Mesenchymal stem cell (in vitro differentiated cells and primary cell): ENCODE measurements at regions not wholly inside any gene's neighbourhood (a gene's known extent, or its start where the extent isn't known, plus 50 kb on each side); places are given as distances from the start of the nearest gene placed in this dataset.
A peak's percentile ranks its signal among the peaks of the same experiment; 100 is the strongest.

ENCODE experiments used
- DNase-seq: peaks from one replicate; pipeline ENCODE4 v3.0.0-alpha.2; 2013
- H2AFZ ChIP-seq: one replicate; pipeline ENCODE4 v1.6.1; 2013; ENCODE audit warnings: low read depth, mild to moderate bottlenecking, control low read depth, inconsistent platforms, low read length, moderate library complexity
- H2AK5ac ChIP-seq: 2 replicates; pipeline ENCODE4 v1.6.1; 2013; ENCODE audit warnings: low read length, moderate library complexity, mild to moderate bottlenecking, inconsistent platforms; ENCODE audit not compliant: severe bottlenecking
- H2BK120ac ChIP-seq: one replicate; pipeline ENCODE4 v1.6.1; 2013; ENCODE audit warnings: low read depth, mild to moderate bottlenecking, inconsistent platforms, low read length, moderate library complexity
- H2BK12ac ChIP-seq, 2 experiments: one replicate each; pipeline ENCODE4 v1.6.1; 2013; ENCODE audit warnings: inconsistent platforms in 2 of 2, low read length in 2 of 2, mild to moderate bottlenecking in 2 of 2, moderate library complexity in 2 of 2, control low read depth in 1 of 2
- H2BK15ac ChIP-seq: one replicate; pipeline ENCODE4 v1.6.1; 2013; ENCODE audit warnings: mild to moderate bottlenecking, low read depth, inconsistent platforms; ENCODE audit not compliant: poor library complexity, severe bottlenecking
- H2BK5ac ChIP-seq: 2 replicates; pipeline ENCODE4 v1.6.1; 2013; ENCODE audit warnings: low read depth, mild to moderate bottlenecking, low read length, control low read depth, inconsistent platforms; ENCODE audit not compliant: poor library complexity, severe bottlenecking
- H3K14ac ChIP-seq, 2 experiments: one replicate each; pipeline ENCODE4 v1.6.1; 2013; ENCODE audit warnings: inconsistent platforms in 2 of 2, low read length in 2 of 2, control low read depth in 1 of 2, mild to moderate bottlenecking in 1 of 2, moderate library complexity in 1 of 2
- H3K18ac ChIP-seq, 2 experiments: one replicate each; pipeline ENCODE4 v1.6.1; 2013; ENCODE audit warnings: inconsistent platforms in 2 of 2, low read length in 2 of 2, control low read depth in 1 of 2, low read depth in 1 of 2, mild to moderate bottlenecking in 1 of 2
- H3K23ac ChIP-seq, 2 experiments: one replicate each; pipeline ENCODE4 v1.6.1; 2013; ENCODE audit warnings: inconsistent platforms in 2 of 2, low read length in 2 of 2, mild to moderate bottlenecking in 2 of 2, moderate library complexity in 2 of 2, control low read depth in 1 of 2
- H3K27ac ChIP-seq: 2 replicates; pipeline ENCODE4 v1.5.1; 2013; ENCODE audit warnings: mild to moderate bottlenecking, moderate library complexity, low read length, control low read depth, inconsistent platforms; ENCODE audit not compliant: poor library complexity, severe bottlenecking
- H3K27me3 ChIP-seq, 2 experiments: 2 replicates each; pipeline versions ENCODE4 v1.6.1 to v1.7.0; 2013; ENCODE audit warnings: low read length in 2 of 2, mild to moderate bottlenecking in 2 of 2, moderate library complexity in 2 of 2, control low read depth in 1 of 2, inconsistent platforms in 1 of 2; ENCODE audit not compliant: control insufficient read depth in 1 of 2, insufficient read depth in 1 of 2
- H3K36me3 ChIP-seq, 2 experiments: 2 replicates each; pipeline versions ENCODE4 v1.6.1 to v1.7.0; 2013; ENCODE audit warnings: low read length in 2 of 2, control low read depth in 1 of 2, inconsistent platforms in 1 of 2, low read depth in 1 of 2, mild to moderate bottlenecking in 1 of 2; ENCODE audit not compliant: insufficient read depth in 2 of 2, control insufficient read depth in 1 of 2
- H3K4ac ChIP-seq, 2 experiments: one replicate each; pipeline ENCODE4 v1.6.1; 2013; ENCODE audit warnings: inconsistent platforms in 2 of 2, low read length in 2 of 2, mild to moderate bottlenecking in 2 of 2, moderate library complexity in 2 of 2, control low read depth in 1 of 2, low read depth in 1 of 2
- H3K4me1 ChIP-seq: 2 replicates; pipeline ENCODE4 v1.6.1; 2013; ENCODE audit warnings: low read depth, low read length, control low read depth; ENCODE audit not compliant: control insufficient read depth, insufficient read depth
- H3K4me2 ChIP-seq: 2 replicates; pipeline ENCODE4 v1.6.1; 2013; ENCODE audit warnings: low read length, mild to moderate bottlenecking, inconsistent platforms; ENCODE audit not compliant: poor library complexity, severe bottlenecking
- H3K4me3 ChIP-seq, 2 experiments: 2 replicates each; pipeline versions ENCODE4 v1.5.1 to v1.7.0; 2013; ENCODE audit warnings: low read length in 2 of 2, mild to moderate bottlenecking in 2 of 2, control low read depth in 1 of 2, low read depth in 1 of 2; ENCODE audit not compliant: insufficient read depth in 1 of 2
- H3K79me1 ChIP-seq: replicated peaks from 2 replicates; pipeline ENCODE4 v1.6.1; 2013; ENCODE audit warnings: mild to moderate bottlenecking, control low read depth, low read length, inconsistent platforms; ENCODE audit not compliant: poor library complexity, severe bottlenecking
- H3K9ac ChIP-seq: 2 replicates; pipeline ENCODE4 v1.7.0; 2013; ENCODE audit warnings: mild to moderate bottlenecking, low read length, moderate library complexity
- H3K9me3 ChIP-seq: 2 replicates; pipeline ENCODE4 v1.7.0; 2013; ENCODE audit warnings: mild to moderate bottlenecking, low read length; ENCODE audit not compliant: control insufficient read depth
- H4K8ac ChIP-seq: one replicate; pipeline ENCODE4 v1.6.1; 2013; ENCODE audit warnings: inconsistent platforms, mild to moderate bottlenecking, low read length, moderate library complexity
- H4K91ac ChIP-seq: one replicate; pipeline ENCODE4 v1.6.1; 2013; ENCODE audit warnings: mild to moderate bottlenecking, low read length, inconsistent platforms
- WGBS: methylation state at CpG from one replicate; pipeline ENCODE4 v1.1.7; 2013; ENCODE audit warnings: mixed read lengths; 5-methylcytosine and 5-hydroxymethylcytosine counted together

DNA sequence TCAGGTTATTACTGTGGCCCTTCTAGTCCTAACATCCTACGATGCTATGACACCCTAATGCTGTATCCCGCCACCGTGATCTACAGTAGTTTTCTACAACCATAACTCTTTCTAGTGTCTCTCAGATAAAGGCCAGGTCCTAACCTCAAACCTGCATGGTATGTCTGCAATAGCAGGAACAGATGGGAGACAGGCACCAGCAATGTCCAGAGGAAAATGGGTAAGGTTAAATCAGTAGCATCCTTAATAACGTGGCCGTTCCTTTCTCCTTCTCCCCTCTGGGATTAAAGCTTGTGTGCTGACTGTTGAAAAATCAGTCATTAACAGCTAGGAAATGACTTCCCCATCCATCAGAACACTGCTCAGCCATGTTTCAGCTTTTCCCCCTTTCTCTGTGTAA is 321.9 kb upstream of the NPVF start:
- Histone ChIP-seq H2BK15ac (no peak overlapping the region), H3K4ac (no peak overlapping the region), H3K27me3 (peaks cover 0 to 7% of the 10 kb centered on the region in 2 experiments), H3K36me3 (no peaks in the 10 kb centered on the region), H3K18ac (no peak overlapping the region), H3K4me2 (no peak overlapping the region), H3K79me1 (no peaks in the 10 kb centered on the region), H3K4me3 (no peak overlapping the region), H3K4me1 (no peaks in the 10 kb centered on the region), H3K14ac (no peak overlapping the region), H2AK5ac (no peak overlapping the region), H2AFZ (no peak overlapping the region), H3K23ac (no peak overlapping the region), H3K27ac (no peak overlapping the region), H2BK12ac (no peak overlapping the region), H3K9me3 (no peaks in the 10 kb centered on the region), H4K91ac (no peak overlapping the region), H2BK5ac (no peak overlapping the region), H3K9ac (no peak overlapping the region), H2BK120ac (no peak overlapping the region), H4K8ac (no peak overlapping the region)
- no peak for DNase-seq
- 87% methylated on average over 5 of the region's 5 CpGs for WGBS

DNA sequence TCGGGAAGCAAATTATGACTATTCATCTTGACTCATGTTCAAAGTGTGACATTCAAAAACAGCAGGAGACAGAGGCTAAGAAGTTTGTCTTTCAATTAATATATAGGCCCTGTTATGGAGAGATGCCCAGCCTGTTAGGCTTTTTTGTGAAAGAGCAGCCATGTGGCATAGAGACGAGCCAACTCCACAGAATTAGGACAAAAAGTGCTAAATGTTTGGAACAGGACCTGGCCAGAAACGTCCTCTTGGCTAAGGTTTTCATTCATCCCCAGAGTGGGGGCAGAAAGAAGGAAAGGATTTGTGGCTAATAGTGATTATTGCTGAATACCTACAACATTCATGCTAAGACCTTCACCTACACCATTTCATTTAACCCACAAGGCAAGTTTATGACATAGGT is 324.7 kb upstream of the NPVF start:
- no peak overlapping the region for H2BK15ac ChIP-seq
- no peak overlapping the region for H3K18ac ChIP-seq
- H2AK5ac ChIP-seq = no peak overlapping the region
- no peak overlapping the region for H3K27ac ChIP-seq
- no peak overlapping the region for H2BK5ac ChIP-seq
- no peak overlapping the region for H2AFZ ChIP-seq
- H3K4ac ChIP-seq = no peak overlapping the region
- no peak overlapping the region for H4K8ac ChIP-seq
- DNase-seq = no peak
- H3K23ac ChIP-seq = no peak overlapping the region
- no peak overlapping the region for H3K14ac ChIP-seq
- no peaks in the 10 kb centered on the region for H3K79me1 ChIP-seq
- H3K27me3 ChIP-seq = peaks cover 0 to 7% of the 10 kb centered on the region in 2 experiments
- H3K4me3 ChIP-seq = no peak overlapping the region
- no peak overlapping the region for H3K4me2 ChIP-seq
- H2BK12ac ChIP-seq = no peak overlapping the region
- no peak overlapping the region for H4K91ac ChIP-seq
- WGBS = 95% methylated on average over 2 of the region's 3 CpGs
- H3K4me1 ChIP-seq = no peaks in the 10 kb centered on the region
- H3K9ac ChIP-seq = no peak overlapping the region
- no peaks in the 10 kb centered on the region for H3K36me3 ChIP-seq
- no peaks in the 10 kb centered on the region for H3K9me3 ChIP-seq
- no peak overlapping the region for H2BK120ac ChIP-seq

DNA sequence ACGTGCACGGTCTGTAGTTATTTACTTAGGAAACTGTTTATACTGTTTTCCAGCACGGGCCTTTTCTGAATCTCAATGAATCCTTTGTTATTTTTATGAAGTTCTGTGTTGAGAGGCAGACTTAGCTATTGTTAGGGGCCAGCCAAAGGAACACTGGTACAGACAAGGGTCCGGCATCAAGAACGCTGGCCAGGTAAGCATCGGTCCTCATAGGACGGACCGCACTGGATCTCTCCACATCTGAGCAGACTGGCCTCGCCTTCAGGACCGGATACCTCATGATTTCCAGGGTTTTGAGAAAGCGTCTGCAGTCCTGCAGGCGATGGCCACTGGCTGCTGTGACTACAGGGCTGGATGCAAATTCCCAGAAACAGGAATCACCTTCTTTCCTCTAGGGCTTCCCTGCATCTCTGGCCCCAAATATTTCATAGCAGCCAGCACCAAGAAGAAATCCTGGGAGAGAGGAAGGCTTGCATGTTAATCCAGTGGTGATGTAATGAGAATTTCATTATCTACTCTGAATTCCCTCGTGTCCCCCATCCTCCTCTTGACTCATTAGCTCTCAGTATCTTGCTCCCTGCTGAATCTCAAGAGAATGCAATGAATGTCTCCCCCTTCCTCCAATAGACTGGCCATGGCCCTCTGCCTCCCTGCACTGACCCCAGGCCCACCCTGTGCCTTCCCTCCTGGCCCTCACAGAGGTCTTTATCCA is 325.4 kb upstream of the NPVF start:
- Histone ChIP-seq H3K23ac (no peak overlapping the region), H2BK5ac (no peak overlapping the region), H2BK15ac (no peak overlapping the region), H3K4ac (no peak overlapping the region), H4K91ac (no peak overlapping the region), H2AFZ (no peak overlapping the region), H3K9ac (no peak overlapping the region), H3K4me2 (no peak overlapping the region), H3K79me1 (no peaks in the 10 kb centered on the region), H2BK120ac (no peak overlapping the region), H2BK12ac (no peak overlapping the region), H2AK5ac (no peak overlapping the region), H3K14ac (peak overlapping the region in 1 of 2 experiments; percentile 55), H3K4me3 (no peak overlapping the region), H3K27me3 (peaks cover 0 to 7% of the 10 kb centered on the region in 2 experiments), H3K9me3 (peaks cover 3% of the 10 kb centered on the region), H3K27ac (no peak overlapping the region), H4K8ac (no peak overlapping the region), H3K36me3 (no peaks in the 10 kb centered on the region), H3K18ac (no peak overlapping the region), H3K4me1 (no peaks in the 10 kb centered on the region)
- DNase-seq = no peak
- WGBS = 80% methylated on average over 13 of the region's 13 CpGs

DNA sequence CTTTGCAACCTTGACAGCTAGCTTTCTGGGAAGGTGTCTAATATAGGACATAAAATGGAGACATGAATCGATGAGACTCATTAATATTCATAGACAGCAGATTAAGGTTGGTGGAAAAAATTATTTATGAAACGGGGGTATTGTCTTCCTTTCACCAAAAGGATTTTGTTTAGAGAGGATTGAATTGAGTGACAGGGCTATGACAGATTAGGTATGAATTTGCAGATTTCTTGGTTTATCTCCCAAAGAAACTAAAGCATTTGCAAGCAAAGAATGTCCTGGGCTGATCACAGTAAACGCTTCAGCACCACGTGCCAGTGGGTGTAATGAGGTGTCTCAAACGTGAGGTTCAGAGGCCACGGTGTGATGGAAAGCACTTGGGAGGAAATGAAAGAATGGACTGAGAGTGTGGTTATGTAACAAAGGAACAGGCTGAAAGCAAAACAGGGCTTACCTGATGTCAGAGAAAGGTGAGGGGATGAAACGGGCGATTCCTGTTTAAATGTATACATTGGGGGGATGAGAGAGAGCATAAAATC is 329.2 kb upstream of the NPVF start:
- no peaks in the 10 kb centered on the region for H3K4me1 ChIP-seq
- 79% methylated on average over 6 of the region's 8 CpGs for WGBS
- H3K27ac ChIP-seq = no peak overlapping the region
- H2AFZ ChIP-seq = no peak overlapping the region
- no peak overlapping the region for H4K8ac ChIP-seq
- peaks cover 5% of the 10 kb centered on the region for H3K9me3 ChIP-seq
- no peak overlapping the region for H2BK120ac ChIP-seq
- no peak overlapping the region for H3K4me2 ChIP-seq
- H2AK5ac ChIP-seq = no peak overlapping the region
- H3K14ac ChIP-seq = no peak overlapping the region
- no peak for DNase-seq
- H2BK15ac ChIP-seq = no peak overlapping the region
- H2BK5ac ChIP-seq = no peak overlapping the region
- H3K23ac ChIP-seq = no peak overlapping the region
- no peak overlapping the region for H3K4me3 ChIP-seq
- no peak overlapping the region for H3K4ac ChIP-seq
- H3K27me3 ChIP-seq = peaks cover 7 to 13% of the 10 kb centered on the region in 2 experiments
- H3K9ac ChIP-seq = no peak overlapping the region
- no peaks in the 10 kb centered on the region for H3K79me1 ChIP-seq
- no peak overlapping the region for H2BK12ac ChIP-seq
- H3K36me3 ChIP-seq = no peaks in the 10 kb centered on the region
- H3K18ac ChIP-seq = no peak overlapping the region
- no peak overlapping the region for H4K91ac ChIP-seq
